B cell (primary cell): ENCODE measurements at regions not wholly inside any gene's neighbourhood (a gene's known extent, or its start where the extent isn't known, plus 50 kb on each side); places are given as distances from the start of the nearest gene placed in this dataset.

Experiments
- ATAC-seq: fragments of 200-7000 bp; cut with Tn5 transposase; one replicate; pipeline ENCODE4 v1.10.0; 2021; ENCODE audit warnings: low read depth, mild to moderate bottlenecking, moderate number of reproducible peaks, moderate library complexity
- CTCF ChIA-PET: fragments of 350-600 bp; sonication (Branson Sonifier 250); formaldehyde crosslinking; loops from one replicate; lab custom pipeline; 2021; ENCODE audit warnings: antibody characterized with exemption, inconsistent platforms; lab: Charles Lee
- POLR2A ChIA-PET: fragments of 350-600 bp; sonication (Branson Sonifier 250); formaldehyde crosslinking; loops from one replicate; lab custom pipeline; 2021; ENCODE audit warnings: antibody characterized with exemption; lab: Charles Lee
- DNase-seq: peaks from one replicate; pipeline ENCODE4 v3.0.0; 2013
- H2AFZ ChIP-seq: 2 replicates; pipeline ENCODE4 v1.6.1; 2012; ENCODE audit warnings: mild to moderate bottlenecking, low read depth, low read length; ENCODE audit not compliant: insufficient read depth, poor library complexity, severe bottlenecking
- H3K27ac ChIP-seq, 2 donors: 1 replicate in 1 of 2; 2 replicates in 1 of 2; pipeline ENCODE4 v1.5.1; 2012 to 2013; ENCODE audit warnings: low read length in 2 of 2, mild to moderate bottlenecking in 2 of 2, moderate library complexity in 1 of 2
- H3K27me3 ChIP-seq, 4 experiments: fragments of 200-600 bp in 1 of 4; sonication (generic) in 1 of 4; replicated peaks in 1 of 4; 1 replicate in 2 of 4; 2 replicates in 2 of 4; pipeline versions ENCODE4 v1.6.1 to v1.7.0; 2013 to 2016; ENCODE audit warnings: low read length in 3 of 4, mild to moderate bottlenecking in 2 of 4, mixed read lengths in 1 of 4, moderate library complexity in 1 of 4; ENCODE audit not compliant: insufficient read depth in 4 of 4, control insufficient read depth in 3 of 4; ENCODE audit errors: control extremely low read depth in 1 of 4
- H3K36me3 ChIP-seq, 2 experiments: replicated peaks in 1 of 2; 1 replicate in 1 of 2; 2 replicates in 1 of 2; pipeline versions ENCODE4 v1.6.1 to v1.7.1; 2013; ENCODE audit warnings: low read length in 1 of 2; ENCODE audit not compliant: insufficient read depth in 2 of 2, control insufficient read depth in 1 of 2; ENCODE audit errors: control extremely low read depth in 1 of 2, extremely low read depth in 1 of 2
- H3K4me1 ChIP-seq, 2 donors: fragments of 200-600 bp in 1 of 2; sonication (generic) in 1 of 2; 1 replicate in 1 of 2; 2 replicates in 1 of 2; pipeline versions ENCODE4 v1.5.1 to v1.6.1; 2013 to 2017; ENCODE audit warnings: low read length in 2 of 2; ENCODE audit not compliant: control insufficient read depth in 2 of 2, insufficient read depth in 2 of 2
- H3K4me2 ChIP-seq: replicated peaks from 2 replicates; pipeline ENCODE3; 2012; ENCODE audit warnings: mild to moderate bottlenecking, low read depth, low read length; ENCODE audit not compliant: poor library complexity, severe bottlenecking
- H3K4me3 ChIP-seq, 5 experiments: fragments of 200-600 bp in 1 of 5; sonication (generic) in 1 of 5; 1 replicate in 3 of 5; 2 replicates in 2 of 5; pipeline versions ENCODE4 v1.5.1 to v1.7.0; 2011 to 2016; ENCODE audit warnings: low read length in 4 of 5, mild to moderate bottlenecking in 4 of 5, low read depth in 2 of 5, control low read depth in 1 of 5, moderate library complexity in 1 of 5; ENCODE audit not compliant: insufficient read depth in 1 of 5; ENCODE audit errors: control extremely low read depth in 1 of 5, extremely low read depth in 1 of 5
- H3K79me2 ChIP-seq: fragments of 200-600 bp; sonication (generic); one replicate; pipeline ENCODE4 v1.6.0; 2016; ENCODE audit warnings: low read length; ENCODE audit not compliant: control insufficient read depth, insufficient read depth
- H3K9ac ChIP-seq: fragments of 200-600 bp; sonication (generic); 2 replicates; pipeline ENCODE4 v1.6.1; 2017; ENCODE audit warnings: mild to moderate bottlenecking, low read length, moderate library complexity
- H3K9me3 ChIP-seq, 3 donors: one replicate each; pipeline versions ENCODE4 v1.6.1 to v1.7.1; 2013; ENCODE audit warnings: low read length in 2 of 3; ENCODE audit not compliant: control insufficient read depth in 2 of 3, insufficient read depth in 1 of 3; ENCODE audit errors: control extremely low read depth in 1 of 3
- H4K20me1 ChIP-seq: 2 replicates; pipeline ENCODE4 v1.6.0; 2012; ENCODE audit warnings: mild to moderate bottlenecking, low read length; ENCODE audit not compliant: insufficient read depth, control insufficient read depth, poor library complexity, severe bottlenecking
- H3K27ac Mint-ChIP-seq: one replicate; pipeline ENCODE4 v1.8.0; 2021; ENCODE audit warnings: mixed read lengths
- H3K27me3 Mint-ChIP-seq: one replicate; pipeline ENCODE4 v1.8.0; 2021; ENCODE audit warnings: mixed read lengths
- H3K4me1 Mint-ChIP-seq: one replicate; pipeline ENCODE4 v1.8.0; 2021; ENCODE audit warnings: mixed read lengths
- H3K4me3 Mint-ChIP-seq: one replicate; pipeline ENCODE4 v1.8.0; 2021; ENCODE audit warnings: mixed read lengths
- H3K9me3 Mint-ChIP-seq: one replicate; pipeline ENCODE4 v1.8.0; 2022; ENCODE audit warnings: mixed read lengths; ENCODE audit not compliant: insufficient read depth
- EZH2 ChIP-seq: IDR thresholded peaks from 2 replicates; pipeline ENCODE4 v1.6.1; 2012; ENCODE audit warnings: borderline replicate concordance, low read depth, mild to moderate bottlenecking, moderate library complexity, low read length; ENCODE audit not compliant: insufficient read depth, poor library complexity, severe bottlenecking
- WGBS: methylation state at CpG from one replicate; pipeline ENCODE4 v1.1.5; 2013; ENCODE audit warnings: missing lambda C conversion rate; ENCODE audit not compliant: insufficient coverage; 5-methylcytosine and 5-hydroxymethylcytosine counted together
- intact Hi-C: fragments of 100-400 bp; cut with micrococcal nuclease; formaldehyde crosslinking; loops from one replicate; pipeline ENCODE4 v1.10.0; 2022
- TF ChIP-seq, protein P1 (sequence below): fragments of 200-600 bp; IDR thresholded peaks from one replicate; pipeline ENCODE4 v1.8.0; 2022; ENCODE audit warnings: antibody characterized with exemption, mild to moderate bottlenecking

DNA sequence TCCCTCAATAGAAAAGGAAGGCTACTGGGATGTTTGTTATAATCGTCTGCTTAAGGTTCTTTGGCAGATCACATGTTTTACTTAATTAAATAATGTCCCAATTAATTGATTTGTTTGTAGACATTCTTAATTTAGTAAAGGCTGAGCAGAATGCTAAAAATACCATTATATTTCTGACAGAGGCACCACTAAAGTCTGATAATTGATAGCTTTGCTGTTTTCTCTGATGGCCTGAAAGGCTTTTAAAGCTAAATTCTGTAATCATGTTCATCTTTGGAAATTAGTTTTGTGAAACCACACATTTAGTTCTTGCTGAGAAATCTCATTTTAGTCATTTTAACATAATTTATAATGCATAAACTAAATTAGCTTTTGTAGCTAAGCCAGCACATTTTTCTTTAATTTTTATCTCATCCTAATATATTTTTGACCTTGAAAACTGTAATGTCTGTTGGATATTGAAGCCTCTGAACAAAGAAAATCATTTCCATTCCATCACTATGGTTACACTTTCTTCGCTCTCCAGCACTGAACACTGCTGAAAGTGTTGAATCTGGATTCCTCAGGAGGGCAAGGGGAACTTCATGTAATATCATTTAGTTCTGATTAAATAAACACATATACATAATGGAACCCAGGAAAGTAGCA lies 329.4 kb downstream of the ELAVL2 start:
- Mint-ChIP-seq H3K4me3 (no peak overlapping the region), H3K4me1 (no peaks in the 10 kb centered on the region), H3K27ac (no peak overlapping the region), H3K9me3 (no peaks in the 10 kb centered on the region), H3K27me3 (no peaks in the 10 kb centered on the region)
- Histone ChIP-seq H3K4me2 (no peak overlapping the region), H3K9me3 (peaks cover 0 to 3% (median 0%) of the 10 kb centered on the region in 3 donors), H3K4me1 (no peaks in the 10 kb centered on the region), H3K27ac (no peak overlapping the region), H3K79me2 (no peaks in the 10 kb centered on the region), H2AFZ (no peak overlapping the region), H3K4me3 (no peak overlapping the region), H4K20me1 (no peaks in the 10 kb centered on the region), H3K36me3 (no peaks in the 10 kb centered on the region), H3K9ac (no peak overlapping the region), H3K27me3 (no peaks in the 10 kb centered on the region)
- DNase-seq (no peak), ATAC-seq (no peak)
- ChIA-PET POLR2A (no interaction called here), CTCF (no interaction called here)
- no peak for TF ChIP-seq EZH2
- TF ChIP-seq, protein P1, sequence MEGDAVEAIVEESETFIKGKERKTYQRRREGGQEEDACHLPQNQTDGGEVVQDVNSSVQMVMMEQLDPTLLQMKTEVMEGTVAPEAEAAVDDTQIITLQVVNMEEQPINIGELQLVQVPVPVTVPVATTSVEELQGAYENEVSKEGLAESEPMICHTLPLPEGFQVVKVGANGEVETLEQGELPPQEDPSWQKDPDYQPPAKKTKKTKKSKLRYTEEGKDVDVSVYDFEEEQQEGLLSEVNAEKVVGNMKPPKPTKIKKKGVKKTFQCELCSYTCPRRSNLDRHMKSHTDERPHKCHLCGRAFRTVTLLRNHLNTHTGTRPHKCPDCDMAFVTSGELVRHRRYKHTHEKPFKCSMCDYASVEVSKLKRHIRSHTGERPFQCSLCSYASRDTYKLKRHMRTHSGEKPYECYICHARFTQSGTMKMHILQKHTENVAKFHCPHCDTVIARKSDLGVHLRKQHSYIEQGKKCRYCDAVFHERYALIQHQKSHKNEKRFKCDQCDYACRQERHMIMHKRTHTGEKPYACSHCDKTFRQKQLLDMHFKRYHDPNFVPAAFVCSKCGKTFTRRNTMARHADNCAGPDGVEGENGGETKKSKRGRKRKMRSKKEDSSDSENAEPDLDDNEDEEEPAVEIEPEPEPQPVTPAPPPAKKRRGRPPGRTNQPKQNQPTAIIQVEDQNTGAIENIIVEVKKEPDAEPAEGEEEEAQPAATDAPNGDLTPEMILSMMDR, result no peak
- no CpG with 5 or more reads among the region's 2 CpGs for WGBS
- intact Hi-C loops, result no loop called here

DNA sequence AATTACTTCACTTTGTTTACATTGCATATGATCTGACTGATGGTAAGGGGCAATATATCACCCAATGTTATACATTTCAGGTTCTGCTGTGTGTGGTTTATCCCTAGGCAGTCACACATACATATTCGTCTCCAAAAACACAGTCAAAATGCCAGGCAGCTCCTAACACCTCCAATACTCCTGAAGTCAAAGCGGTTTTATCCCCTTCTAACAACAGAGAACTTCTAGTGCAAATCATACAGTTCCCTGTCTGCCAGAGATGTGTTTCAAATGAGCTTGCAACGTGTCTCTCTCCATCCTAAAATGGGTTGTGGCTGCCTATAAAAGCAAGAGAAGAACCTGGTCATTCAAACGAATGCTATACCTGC lies 328.9 kb downstream of the ELAVL2 start:
- no peaks in the 10 kb centered on the region for H4K20me1 ChIP-seq
- TF ChIP-seq, protein P1, result no peak
- no peak for TF ChIP-seq EZH2
- H3K4me2 ChIP-seq, result no peak overlapping the region
- no peaks in the 10 kb centered on the region for H3K36me3 ChIP-seq
- WGBS, result 80% methylated on average over 2 of the region's 4 CpGs
- no peak overlapping the region for H3K4me3 ChIP-seq
- ChIA-PET POLR2A (no interaction called here), CTCF (no interaction called here)
- no peak overlapping the region for H3K27ac Mint-ChIP-seq
- H3K9me3 ChIP-seq, result peaks cover 0 to 3% (median 0%) of the 10 kb centered on the region in 3 donors
- ATAC-seq (no peak), DNase-seq (no peak)
- H3K4me1 Mint-ChIP-seq, result no peaks in the 10 kb centered on the region
- H3K27me3 ChIP-seq, result no peaks in the 10 kb centered on the region
- no peak overlapping the region for H3K27ac ChIP-seq
- no peak overlapping the region for H2AFZ ChIP-seq
- no peaks in the 10 kb centered on the region for H3K79me2 ChIP-seq
- no peak overlapping the region for H3K4me3 Mint-ChIP-seq
- H3K27me3 Mint-ChIP-seq, result no peaks in the 10 kb centered on the region
- H3K9ac ChIP-seq, result no peak overlapping the region
- intact Hi-C loops, result no loop called here
- H3K4me1 ChIP-seq, result no peaks in the 10 kb centered on the region
- H3K9me3 Mint-ChIP-seq, result no peaks in the 10 kb centered on the region
